ENCODE measurements at regions not wholly inside any gene's neighbourhood (a gene's known extent, or its start where the extent isn't known, plus 50 kb on each side); places are given as distances from the start of the nearest gene placed in this dataset.

- no peaks in the 10 kb centered on the region; a peak in 1 of 5 replicates for H3K27me3 ChIP-seq (ENCODE audit: control insufficient read depth in 1 of 2, insufficient read depth in 2 of 2, low read length in 2 of 2)
- ATAC-seq: no peak
- no peak overlapping the region for H3K27ac ChIP-seq (ENCODE audit: extremely low read length, insufficient read depth, low read length)
- no peak for DNase-seq (ENCODE audit: low spot score)
- no peaks in the 10 kb centered on the region for H4K20me1 ChIP-seq (ENCODE audit: insufficient read depth, low read length)
- in situ Hi-C loops (cut with HindIII; ENCODE audit: extremely low pct_ligation_motif_present, low pct_unique_long_range_greater_than_20kb): no loop called here
- intact Hi-C loops (cut with micrococcal nuclease; ENCODE audit: unreplicated experiment): no loop called here
- peaks cover 64% of the 10 kb centered on the region for H3K9me3 ChIP-seq (ENCODE audit: low read length)
- H3K79me2 ChIP-seq (ENCODE audit: insufficient read depth, low read length): no peaks in the 10 kb centered on the region
- WGBS (ENCODE audit: low lambda C conversion rate): 0% methylated on average over 2 of the region's 2 CpGs
- ChIA-PET CTCF (ENCODE audit: low intra/inter-chr PET ratio, low total read pairs) (no interaction called here), POLR2A (no interaction called here)
- H3K4me3 ChIP-seq (replicated peaks in 1 of 3; ENCODE audit: insufficient read depth in 1 of 3, low read depth in 2 of 3, low read length in 3 of 3): no peak overlapping the region
- BruUV-seq (replicated peaks): no TSS peak
- no peak for FAIRE-seq
- H3K9ac ChIP-seq (ENCODE audit: insufficient read depth, low read depth, low read length): no peak overlapping the region
- no peaks in the 10 kb centered on the region for H3K4me1 ChIP-seq (ENCODE audit: insufficient read depth, low read length)
- H2AFZ ChIP-seq (ENCODE audit: low read length): no peak overlapping the region
- no peaks in the 10 kb centered on the region for H3K36me3 ChIP-seq (replicated peaks in 1 of 2; ENCODE audit: control insufficient read depth in 1 of 2, insufficient read depth in 2 of 2, low read length in 2 of 2)
- TF ChIP-seq CREB1 (IDR thresholded peaks at IDR 0.05) (no peak), CREB1 (CRISPR knock-in tag; IDR thresholded peaks at IDR 0.05) (no peak), SOX5 (CRISPR knock-in tag; IDR thresholded peaks at IDR 0.05; ENCODE audit: borderline replicate concordance) (no peak), ZNF773 (CRISPR knock-in tag; IDR thresholded peaks at IDR 0.05; ENCODE audit: borderline replicate concordance) (no peak), ZNF839 (CRISPR knock-in tag; IDR thresholded peaks at IDR 0.05; ENCODE audit: borderline replicate concordance) (no peak), KDM5B (CRISPR knock-in tag; IDR thresholded peaks at IDR 0.05; ENCODE audit: borderline replicate concordance) (no peak), ZNF24 (IDR thresholded peaks at IDR 0.05) (no peak), AGO2 (optimal IDR thresholded peaks at IDR 0.05; ENCODE audit: low read depth, low read length) (no peak), ZNF615 (CRISPR knock-in tag; IDR thresholded peaks at IDR 0.05; ENCODE audit: borderline replicate concordance) (no peak), KAT7 (CRISPR knock-in tag; IDR thresholded peaks at IDR 0.05; ENCODE audit: borderline replicate concordance) (no peak), PRMT3 (CRISPR knock-in tag; IDR thresholded peaks at IDR 0.05; ENCODE audit: borderline replicate concordance, low read depth) (no peak), ZNF547 (CRISPR knock-in tag; IDR thresholded peaks at IDR 0.05) (no peak), ZNF101 (CRISPR knock-in tag; IDR thresholded peaks at IDR 0.05; ENCODE audit: borderline replicate concordance, low read depth) (no peak)
- no peak overlapping the region for H3K4me2 ChIP-seq (ENCODE audit: low read depth, low read length)
These were observed 146.0 kb downstream of the FSCB start for GRCh38 chr14:44361083-44361482.
